HTR-8/SVneo (cell line): ENCODE measurements at regions not wholly inside any gene's neighbourhood (a gene's known extent, or its start where the extent isn't known, plus 50 kb on each side); places are given as distances from the start of the nearest gene placed in this dataset.
"Not testable (repeated sequence)": the region's sequence is repeated elsewhere in the genome, so short reads cannot be mapped to it uniquely, and the experiment has no call there.

Experiments
- DNase-seq: peaks from one replicate; pipeline ENCODE4 v3.0.0; 2011; ENCODE audit warnings: low spot score, mixed read lengths; ENCODE audit not compliant: insufficient read length
- FAIRE-seq: peaks from 2 replicates; lab custom pipeline; 2011; peaks lifted over from hg19 to GRCh38; lab: Jason Lieb, UNC

GRCh38 chr14:98921306-98921705 is 350.7 kb downstream of the BCL11B start:
- not testable (repeated sequence) for FAIRE-seq, DNase-seq

DNA sequence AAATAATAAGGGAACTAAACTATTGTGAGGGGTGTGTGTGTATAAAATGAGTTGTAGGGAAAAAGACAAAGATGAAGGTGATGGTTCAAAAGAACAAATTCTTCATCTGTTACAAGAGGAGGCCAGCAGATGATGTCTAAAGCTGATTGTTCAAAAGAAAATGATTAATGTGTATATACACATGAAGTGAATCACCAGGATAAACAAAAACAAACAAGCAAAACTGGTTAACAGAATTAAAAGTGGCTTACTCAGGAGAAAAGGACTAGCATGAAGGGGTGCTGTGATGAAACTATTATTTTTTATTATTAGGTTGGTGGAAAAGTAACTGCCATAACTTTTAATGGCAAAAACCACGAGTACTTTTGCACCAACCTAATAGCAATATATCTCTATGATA is 348.4 kb downstream of the BCL11B start:
- DNase-seq (no peak), FAIRE-seq (no peak)

DNA sequence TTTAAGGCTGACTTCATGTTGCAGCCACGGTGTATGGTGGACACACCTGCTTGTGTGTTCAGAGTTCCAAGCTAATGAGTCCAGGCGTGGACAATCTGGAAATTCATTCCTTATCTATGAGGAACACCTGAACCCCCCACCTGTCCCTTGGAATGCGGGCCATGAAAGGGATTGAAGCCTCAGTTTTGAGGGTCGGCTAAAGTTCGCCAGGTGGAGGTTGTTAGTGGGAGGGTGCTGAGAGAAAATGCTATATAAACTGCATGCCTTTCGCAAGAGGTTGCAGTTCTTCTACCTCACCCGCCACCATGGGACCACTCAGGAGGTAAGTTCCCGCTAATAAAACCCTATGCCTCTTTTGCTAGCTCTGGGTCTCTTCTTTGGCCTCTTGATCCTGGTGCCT is 348.0 kb downstream of the BCL11B start:
- DNase-seq (no peak), FAIRE-seq (no peak)

GRCh38 chr14:98925354-98926040 is 346.5 kb downstream of the BCL11B start:
- FAIRE-seq, result no peak

GRCh38 chr14:98926146-98926545 is 345.9 kb downstream of the BCL11B start:
- no peak for FAIRE-seq
- no peak for DNase-seq

More at GRCh38 chr14:98925354-98926040, 346.5 kb downstream of the BCL11B start:
- no peak for DNase-seq

GRCh38 chr14:98926801-98927200 is 345.2 kb downstream of the BCL11B start:
- FAIRE-seq (no peak), DNase-seq (no peak)

DNA sequence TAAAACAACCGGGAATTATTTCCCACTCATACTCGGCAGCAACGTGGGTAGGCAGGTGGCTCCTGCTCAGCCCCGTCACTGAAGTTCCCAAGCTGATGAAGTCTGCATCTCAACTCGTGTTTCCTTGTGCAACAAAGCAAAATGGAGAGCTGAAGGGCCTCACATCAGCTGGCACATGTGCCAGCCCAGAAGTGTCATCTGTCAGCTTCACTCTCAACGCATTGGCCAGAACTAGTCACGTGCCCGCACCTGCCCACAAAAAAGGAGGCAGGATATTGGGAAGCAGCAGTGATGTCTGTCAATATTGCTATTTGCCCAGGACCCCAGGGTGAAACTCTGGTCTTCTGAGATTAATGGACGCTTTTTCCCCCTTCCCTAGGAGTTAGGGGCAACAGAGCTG is 344.0 kb downstream of the BCL11B start:
- DNase-seq (no peak), FAIRE-seq (no peak)

GRCh38 chr14:98928418-98928817 is 343.6 kb downstream of the BCL11B start:
- no peak for DNase-seq
- FAIRE-seq, result no peak

GRCh38 chr14:98931126-98931525 is 340.9 kb downstream of the BCL11B start:
- no peak for FAIRE-seq
- DNase-seq, result no peak

DNA sequence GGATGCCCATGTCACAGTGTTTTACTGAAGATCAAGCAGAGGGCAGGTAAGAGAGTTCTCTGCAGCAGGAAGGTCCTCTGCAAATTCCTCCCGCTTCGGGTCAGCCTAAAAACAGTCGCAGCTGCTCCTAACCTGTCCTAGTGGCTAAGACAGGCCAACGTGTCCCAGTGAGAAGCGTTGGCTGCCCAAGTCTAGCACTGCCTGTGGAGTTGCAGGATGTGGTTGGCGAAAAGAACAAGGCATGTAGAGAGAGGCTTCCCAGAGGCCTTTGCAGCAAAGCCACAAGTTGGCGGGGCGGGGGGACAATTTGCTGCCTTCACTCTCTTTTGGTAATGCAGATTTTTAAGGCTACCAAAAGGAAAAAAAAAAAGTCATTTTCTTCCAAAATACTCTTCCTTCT is 340.1 kb downstream of the BCL11B start:
- FAIRE-seq, result no peak

DNA sequence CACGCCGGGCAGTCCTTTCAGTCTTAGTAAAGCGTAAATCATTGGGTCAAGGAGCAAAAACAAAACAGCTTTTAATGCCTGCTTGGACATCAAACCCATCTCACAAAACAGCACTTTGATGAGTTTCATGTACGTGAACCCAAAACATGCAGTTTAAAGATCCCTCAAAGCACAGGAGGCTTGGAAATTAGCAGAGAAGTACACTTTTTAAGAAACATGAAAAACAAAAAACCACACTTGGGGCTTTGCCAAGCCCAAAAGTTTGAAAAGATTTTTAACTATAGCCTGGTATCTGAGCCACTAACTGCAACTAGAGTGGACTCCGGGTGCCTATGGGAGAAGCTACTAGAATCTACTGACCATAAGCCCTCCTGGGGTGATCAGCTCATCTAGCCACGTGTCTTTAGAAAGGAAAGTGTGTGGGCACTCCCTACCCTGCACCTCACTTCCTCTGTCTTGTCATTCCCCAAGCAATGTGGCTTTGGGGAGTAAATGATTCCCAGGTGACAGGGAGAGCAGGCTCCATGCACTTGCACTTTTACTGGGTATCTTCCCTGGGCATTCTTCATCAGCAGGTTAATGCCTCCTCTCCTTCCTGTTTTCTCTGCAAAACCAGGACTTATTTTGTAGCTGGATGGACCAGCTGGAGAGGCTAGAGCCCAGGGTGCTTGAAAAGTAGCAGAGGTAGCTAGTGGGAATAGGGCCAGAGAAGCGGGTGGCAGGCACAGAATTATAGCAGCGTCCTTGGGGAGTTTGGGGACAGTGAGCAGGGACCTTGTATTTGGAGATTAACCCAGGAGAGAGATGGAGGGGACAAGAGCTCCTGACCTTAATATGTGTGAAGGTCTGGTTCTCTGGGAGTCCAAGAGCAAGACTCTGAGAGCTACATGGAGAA is 339.3 kb downstream of the BCL11B start:
- DNase-seq (no peak), FAIRE-seq (no peak)

More for the DNA sequence above, 340.1 kb downstream of the BCL11B start:
- DNase-seq, result no peak

GRCh38 chr14:98934569-98934968 is 337.4 kb downstream of the BCL11B start:
- not testable (repeated sequence) for FAIRE-seq

GRCh38 chr14:98935921-98936320 is 336.1 kb downstream of the BCL11B start:
- no peak for FAIRE-seq

More at GRCh38 chr14:98934569-98934968, 337.4 kb downstream of the BCL11B start:
- DNase-seq, result not testable (repeated sequence)

DNA sequence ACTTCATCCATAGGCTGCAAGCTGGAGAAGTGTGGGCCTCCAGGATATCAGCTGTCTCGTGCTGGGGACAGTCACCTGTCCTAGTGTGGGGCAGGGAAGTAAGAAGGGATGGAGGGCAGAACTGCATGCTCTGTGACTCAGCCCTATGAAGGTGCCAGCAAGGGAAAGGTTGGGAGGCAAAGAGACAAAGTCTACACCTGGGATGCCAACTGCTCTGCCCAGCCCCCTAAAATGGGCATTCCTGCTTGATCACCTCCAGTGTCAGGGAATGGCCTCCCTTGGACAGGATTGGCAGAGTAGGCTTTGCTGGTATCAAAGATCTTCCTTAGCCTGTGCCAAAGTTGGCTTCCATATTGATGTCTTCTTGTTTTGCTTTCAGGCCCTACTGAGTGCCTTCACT is 335.0 kb downstream of the BCL11B start:
- DNase-seq, result no peak
- no peak for FAIRE-seq

More at GRCh38 chr14:98935921-98936320, 336.1 kb downstream of the BCL11B start:
- no peak for DNase-seq

DNA sequence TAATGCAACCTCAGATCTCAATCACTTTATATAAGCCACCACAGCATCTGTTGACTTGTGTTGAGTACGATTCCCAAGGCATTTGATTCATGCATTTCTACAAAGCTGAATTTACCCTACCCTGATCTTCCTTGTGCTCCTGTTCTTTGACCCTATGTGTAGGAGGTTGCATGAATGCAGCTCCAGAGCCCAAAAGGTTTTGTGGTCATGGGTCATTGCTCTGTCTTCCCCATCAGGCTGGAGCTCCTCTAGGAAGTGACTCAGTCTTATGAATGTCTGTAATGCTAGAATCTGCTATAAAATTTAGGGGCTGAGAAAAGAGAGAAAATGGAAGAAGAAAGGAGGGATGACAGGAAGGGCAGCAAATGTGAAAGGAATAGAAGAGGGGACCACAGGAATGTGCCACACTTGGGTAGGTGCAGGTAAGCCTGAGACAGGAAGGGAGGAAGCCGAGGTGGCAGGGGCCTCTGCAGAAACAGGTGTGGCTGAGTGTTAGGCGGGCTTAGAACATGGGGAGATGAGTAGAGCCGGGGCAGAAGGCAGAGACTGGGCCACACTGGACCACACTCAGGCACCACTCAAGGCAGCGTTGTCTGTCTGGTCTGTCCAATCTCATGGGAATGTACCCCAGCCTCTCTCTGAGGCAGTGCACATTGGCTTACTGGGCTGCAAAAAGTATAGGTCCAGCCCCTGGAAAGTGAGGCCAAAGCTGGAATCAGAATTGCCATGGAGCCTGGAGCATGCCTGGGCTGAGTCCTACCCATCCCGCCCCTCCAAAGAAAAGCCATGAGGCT is 334.1 kb downstream of the BCL11B start:
- FAIRE-seq (no peak), DNase-seq (no peak)

DNA sequence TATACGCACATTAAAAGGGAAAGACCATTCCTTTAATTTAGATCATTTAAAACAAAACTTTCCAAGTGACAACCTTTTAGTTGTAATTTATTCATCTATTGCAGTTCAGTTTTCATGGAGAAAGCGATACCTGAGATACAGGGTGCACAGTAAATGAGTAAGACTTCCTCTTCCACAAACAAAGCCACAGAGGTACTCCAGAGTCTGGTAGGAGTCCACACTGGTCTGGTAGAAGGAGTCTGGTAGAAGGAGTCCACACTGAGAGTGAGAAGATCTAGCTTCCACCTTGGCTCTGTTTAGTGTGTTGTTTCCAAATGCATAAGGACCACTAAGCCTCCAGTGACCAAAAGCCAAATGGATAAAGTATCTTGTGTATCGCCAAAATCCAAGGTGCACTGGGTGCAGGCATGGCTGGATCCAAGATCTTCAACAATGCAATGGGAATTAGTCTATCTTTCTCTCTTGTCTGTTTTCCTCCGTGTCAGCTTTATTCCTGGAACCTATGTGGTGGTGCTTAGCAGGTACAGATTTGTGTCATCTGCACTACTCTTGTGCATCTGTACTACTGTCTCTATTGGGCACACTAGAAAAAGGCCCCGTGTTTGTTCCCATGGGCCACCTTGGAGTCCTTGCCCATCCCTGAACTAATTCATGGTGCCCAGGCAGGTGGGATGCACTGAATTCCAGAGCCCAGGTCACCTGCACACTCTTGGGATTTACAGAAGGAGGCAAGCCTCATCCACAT is 331.1 kb downstream of the BCL11B start:
- FAIRE-seq (no peak), DNase-seq (no peak)

DNA sequence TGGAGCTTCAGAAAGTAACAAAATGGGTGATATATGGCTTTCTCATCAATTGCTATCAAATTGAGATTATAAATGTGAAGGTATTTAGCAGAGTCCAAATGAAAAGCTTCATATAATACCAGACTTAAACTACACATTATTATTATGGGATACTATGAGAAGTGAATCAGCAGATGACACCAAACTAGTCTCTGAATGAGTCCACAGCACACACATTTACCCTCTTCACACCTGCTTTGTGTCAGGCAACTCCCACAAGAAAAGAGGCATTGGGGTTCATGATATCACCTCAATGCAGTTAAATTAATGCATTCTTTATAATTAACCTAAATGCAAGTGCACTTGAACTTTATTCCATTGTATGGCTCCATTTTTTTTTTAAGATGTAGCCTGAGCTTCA is 330.5 kb downstream of the BCL11B start:
- FAIRE-seq, result no peak

GRCh38 chr14:98943907-98944306 is 328.1 kb downstream of the BCL11B start:
- no peak for DNase-seq
- FAIRE-seq, result no peak

More for the DNA sequence above, 330.5 kb downstream of the BCL11B start:
- DNase-seq, result no peak

DNA sequence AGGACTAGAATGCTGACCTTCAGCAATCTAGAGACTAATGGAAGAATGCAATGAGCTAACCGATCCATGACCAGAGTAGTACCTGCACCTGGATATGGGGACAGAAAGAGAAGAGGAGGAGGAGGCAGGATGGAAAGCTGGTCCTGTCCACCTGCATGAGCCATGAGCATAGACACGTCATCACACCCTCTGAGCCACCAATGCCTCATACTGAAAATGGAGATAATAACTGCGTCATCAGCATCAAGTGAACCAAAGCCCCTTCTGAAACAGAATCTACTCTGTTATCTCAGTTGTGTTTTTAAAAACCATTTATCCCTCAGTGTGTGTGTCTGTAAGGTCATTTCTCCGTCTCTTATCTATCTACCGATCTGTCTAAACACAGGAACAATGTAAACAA is 327.0 kb downstream of the BCL11B start:
- FAIRE-seq, result no peak
- no peak for DNase-seq
